ENCODE measurements at regions not wholly inside any gene's neighbourhood (a gene's known extent, or its start where the extent isn't known, plus 50 kb on each side); places are given as distances from the start of the nearest gene placed in this dataset.

- TF ChIP-seq CTCF (IDR thresholded peaks at IDR 0.05) (no peak), POLR2A (IDR thresholded peaks at IDR 0.05) (no peak)
Observed at GRCh38 chr4:185941461-185941860, 127.5 kb upstream of the TLR3 start.
